ENCODE measurements at regions not wholly inside any gene's neighbourhood (a gene's known extent, or its start where the extent isn't known, plus 50 kb on each side); places are given as distances from the start of the nearest gene placed in this dataset.

DNA sequence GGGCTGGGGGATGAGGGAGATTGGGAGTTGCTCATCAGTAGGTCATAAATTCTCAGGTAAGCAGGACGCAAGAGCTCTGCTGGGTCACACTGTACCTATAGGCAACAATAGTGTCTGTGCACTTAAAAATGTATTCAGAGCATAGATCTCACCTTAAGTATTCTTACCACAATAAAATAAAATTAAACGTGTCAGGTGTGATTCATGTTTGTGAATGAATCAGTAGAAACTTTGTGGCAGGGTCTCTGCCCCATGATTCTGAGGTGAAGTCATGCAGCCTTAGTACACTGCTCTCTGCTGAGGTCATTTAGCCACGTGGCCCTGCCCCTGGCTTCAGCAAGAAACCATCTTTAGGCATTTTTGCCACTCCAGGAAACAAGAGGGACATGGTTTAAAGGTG is 253.8 kb downstream of the FBXO15 start:
- TF ChIP-seq, protein P1, sequence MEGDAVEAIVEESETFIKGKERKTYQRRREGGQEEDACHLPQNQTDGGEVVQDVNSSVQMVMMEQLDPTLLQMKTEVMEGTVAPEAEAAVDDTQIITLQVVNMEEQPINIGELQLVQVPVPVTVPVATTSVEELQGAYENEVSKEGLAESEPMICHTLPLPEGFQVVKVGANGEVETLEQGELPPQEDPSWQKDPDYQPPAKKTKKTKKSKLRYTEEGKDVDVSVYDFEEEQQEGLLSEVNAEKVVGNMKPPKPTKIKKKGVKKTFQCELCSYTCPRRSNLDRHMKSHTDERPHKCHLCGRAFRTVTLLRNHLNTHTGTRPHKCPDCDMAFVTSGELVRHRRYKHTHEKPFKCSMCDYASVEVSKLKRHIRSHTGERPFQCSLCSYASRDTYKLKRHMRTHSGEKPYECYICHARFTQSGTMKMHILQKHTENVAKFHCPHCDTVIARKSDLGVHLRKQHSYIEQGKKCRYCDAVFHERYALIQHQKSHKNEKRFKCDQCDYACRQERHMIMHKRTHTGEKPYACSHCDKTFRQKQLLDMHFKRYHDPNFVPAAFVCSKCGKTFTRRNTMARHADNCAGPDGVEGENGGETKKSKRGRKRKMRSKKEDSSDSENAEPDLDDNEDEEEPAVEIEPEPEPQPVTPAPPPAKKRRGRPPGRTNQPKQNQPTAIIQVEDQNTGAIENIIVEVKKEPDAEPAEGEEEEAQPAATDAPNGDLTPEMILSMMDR (conservative IDR thresholded peaks at IDR 0.05; ENCODE audit: low read length), result no peak
- DNase-seq (ENCODE audit: low read depth), result no peak
- no peak overlapping the region for H3K4me3 ChIP-seq (ENCODE audit: low read length)

DNA sequence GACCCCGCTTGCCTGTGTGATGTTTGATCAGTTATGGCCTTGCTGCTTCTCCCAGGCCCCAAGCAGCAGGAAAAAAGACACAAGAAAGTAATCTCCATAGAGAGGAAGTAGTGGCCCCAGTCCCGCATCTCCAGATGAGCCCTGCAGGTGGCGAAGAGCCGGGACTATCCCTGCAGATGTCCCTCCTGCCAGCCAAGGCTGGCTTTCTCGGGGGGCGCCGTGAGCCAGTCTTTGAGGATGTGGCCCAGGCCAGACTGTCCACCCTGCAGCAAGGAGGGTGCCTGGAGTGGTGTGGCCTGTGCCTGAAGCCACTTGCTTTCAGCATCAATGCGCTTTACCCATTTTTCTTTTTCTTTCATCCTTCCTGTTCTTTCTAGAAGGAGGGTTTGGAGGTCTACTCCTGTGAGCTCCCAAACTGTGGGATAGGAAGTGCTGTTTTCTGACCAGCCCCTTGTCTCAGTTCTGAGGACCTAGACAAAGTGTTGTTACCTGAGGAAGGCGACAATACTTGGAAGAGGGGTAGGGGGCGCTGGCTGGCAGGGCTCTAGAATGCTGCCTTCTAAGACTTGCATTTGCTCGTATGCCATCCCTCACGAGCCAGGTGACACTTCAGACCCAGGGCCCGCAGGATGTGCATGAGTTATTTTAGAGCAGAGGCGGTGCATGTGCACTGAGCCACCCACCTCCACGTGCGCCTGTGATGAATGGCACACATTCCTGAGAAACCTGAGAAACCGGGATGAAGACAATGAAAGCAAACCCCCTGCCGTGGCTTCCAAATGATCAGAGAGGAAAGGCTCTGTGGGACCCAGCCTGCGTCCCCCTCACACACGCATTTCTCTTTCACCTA is 255.8 kb downstream of the FBXO15 start:
- no peak overlapping the region for H3K4me3 ChIP-seq (ENCODE audit: low read length)
- DNase-seq (ENCODE audit: low read depth), result no peak
- TF ChIP-seq, protein P1 (conservative IDR thresholded peaks at IDR 0.05; ENCODE audit: low read length), result 0 out of 2 replicates have a peak, but pooled peaks have one; percentile 1

DNA sequence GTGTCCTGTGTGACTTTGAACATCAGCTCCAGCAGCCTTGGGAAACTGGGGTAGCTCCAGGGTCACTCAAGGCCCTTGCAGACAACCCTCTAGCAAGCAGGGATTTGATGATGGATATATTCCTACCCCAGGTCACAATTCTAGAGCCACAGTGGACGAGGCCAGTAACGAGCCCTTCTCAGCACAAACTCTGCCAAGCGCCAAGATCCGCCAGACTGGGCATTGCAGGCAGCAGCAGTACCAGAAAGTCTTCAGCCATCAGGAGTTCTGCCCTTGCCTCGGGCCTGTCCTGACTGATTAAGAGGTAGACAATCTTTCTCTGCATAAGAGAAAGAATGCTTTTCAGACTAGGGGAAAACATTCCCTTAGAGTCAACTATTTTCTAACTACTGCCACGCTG is 259.1 kb downstream of the FBXO15 start:
- no peak overlapping the region for H3K4me3 ChIP-seq (ENCODE audit: low read length)
- DNase-seq (ENCODE audit: low read depth), result no peak
- TF ChIP-seq, protein P1 (conservative IDR thresholded peaks at IDR 0.05; ENCODE audit: low read length), result no peak

DNA sequence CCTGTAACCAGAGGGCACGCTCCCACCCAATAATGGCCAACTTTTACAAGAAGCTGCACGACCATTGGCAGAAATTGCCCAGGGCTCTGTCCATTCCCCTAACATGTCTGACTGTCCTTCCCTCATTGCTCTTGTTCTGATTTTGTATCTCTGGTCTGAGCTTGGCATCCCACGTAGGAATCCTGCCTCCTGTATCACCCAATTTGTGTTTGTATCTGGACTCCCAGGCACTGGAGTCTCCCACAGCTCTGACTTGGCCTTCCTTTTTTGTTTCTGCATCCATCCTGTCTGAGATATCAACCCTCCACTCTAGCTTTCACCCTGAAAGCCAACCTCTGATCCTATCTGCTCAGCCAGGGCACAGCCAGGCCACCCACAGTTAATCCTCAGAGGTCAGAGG is 259.8 kb downstream of the FBXO15 start:
- TF ChIP-seq, protein P1 (conservative IDR thresholded peaks at IDR 0.05; ENCODE audit: low read length), result no peak
- no peak for DNase-seq (ENCODE audit: low read depth)
- no peak overlapping the region for H3K4me3 ChIP-seq (ENCODE audit: low read length)

DNA sequence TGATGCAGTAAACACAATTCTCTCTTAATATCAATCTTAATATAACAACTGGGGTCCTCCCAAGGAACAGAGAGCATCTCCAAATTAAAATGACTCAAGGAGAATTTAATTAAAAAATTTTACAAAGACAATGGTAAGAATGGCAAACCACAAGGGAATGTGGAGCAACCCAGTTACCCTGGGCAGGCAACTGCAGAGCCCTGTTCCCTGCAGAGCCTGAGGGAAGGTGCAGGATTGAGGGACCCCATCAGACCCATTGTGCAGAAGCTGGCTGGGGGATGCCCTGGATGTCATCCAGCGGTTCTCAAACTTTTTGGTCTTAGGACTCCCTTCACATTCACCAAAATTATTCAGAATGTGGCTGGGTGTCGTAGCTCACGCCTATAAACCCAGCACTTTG is 262.8 kb downstream of the FBXO15 start:
- H3K4me3 ChIP-seq (ENCODE audit: low read length), result no peak overlapping the region
- DNase-seq (ENCODE audit: low read depth), result no peak
- TF ChIP-seq, protein P1 (conservative IDR thresholded peaks at IDR 0.05; ENCODE audit: low read length), result no peak

DNA sequence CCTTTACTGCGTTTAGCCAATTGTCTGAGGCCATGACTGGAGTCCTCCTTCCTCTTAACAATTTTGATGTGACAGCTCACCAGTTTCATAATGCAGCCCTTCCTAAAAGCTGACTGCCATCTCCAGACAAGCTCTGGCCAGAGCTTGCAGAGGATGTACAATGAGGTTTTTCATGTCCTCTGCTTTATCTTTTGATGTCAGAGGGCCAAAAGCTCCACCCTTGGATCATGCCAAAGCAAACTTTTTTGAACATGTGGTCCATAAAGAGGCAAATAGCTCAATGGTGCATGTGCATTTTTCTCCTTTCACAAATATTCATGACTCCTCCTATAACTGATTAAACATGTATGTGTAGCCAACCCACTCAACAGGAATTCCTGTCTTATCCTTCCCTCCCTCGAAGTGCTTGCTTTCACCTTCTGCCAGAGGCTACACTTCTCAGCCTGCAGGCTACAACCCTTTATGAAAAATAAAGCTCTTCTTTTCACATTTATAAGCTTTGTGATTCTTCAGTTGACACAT is 266.2 kb downstream of the FBXO15 start:
- no peak overlapping the region for H3K4me3 ChIP-seq (ENCODE audit: low read length)
- peak; percentile 5 for DNase-seq (ENCODE audit: low read depth)
- TF ChIP-seq, protein P1 (conservative IDR thresholded peaks at IDR 0.05; ENCODE audit: low read length), result no peak

DNA sequence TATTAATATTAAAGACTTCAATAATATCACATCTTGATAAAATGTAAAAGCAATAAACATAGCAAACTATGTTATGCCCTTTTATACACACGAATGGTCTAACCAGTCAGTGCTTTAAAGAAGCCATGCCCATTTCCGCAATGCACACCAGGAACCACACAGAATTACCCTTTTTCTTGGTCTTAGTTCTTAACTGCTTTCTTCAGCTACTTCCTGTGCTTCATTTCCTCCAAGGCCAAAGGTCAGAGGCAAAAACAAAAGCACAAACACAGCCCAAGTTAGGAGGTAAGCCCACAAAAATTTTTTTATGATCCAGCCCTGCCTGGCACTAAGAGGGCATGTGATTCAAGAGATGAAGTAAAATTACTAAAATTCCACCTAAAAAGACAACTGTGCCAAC is 267.2 kb downstream of the FBXO15 start:
- TF ChIP-seq, protein P1 (conservative IDR thresholded peaks at IDR 0.05; ENCODE audit: low read length), result no peak
- no peak for DNase-seq (ENCODE audit: low read depth)
- no peak overlapping the region for H3K4me3 ChIP-seq (ENCODE audit: low read length)

All from AG10803 (cell line).